Mammary epithelial cell (primary cell): ENCODE measurements at regions not wholly inside any gene's neighbourhood (a gene's known extent, or its start where the extent isn't known, plus 50 kb on each side); places are given as distances from the start of the nearest gene placed in this dataset.

Experiments used
- EZH2 ChIP-seq: IDR thresholded peaks from 2 replicates; pipeline ENCODE4 v1.6.1; 2012; ENCODE audit warnings: low read length, inconsistent platforms, borderline replicate concordance
- TF ChIP-seq, protein P1 (sequence below), 2 donors: IDR thresholded peaks in 1 of 2; conservative IDR thresholded peaks in 1 of 2; 2 replicates each; pipeline ENCODE4 v1.5.1; 2011 to 2012; ENCODE audit warnings: inconsistent platforms in 2 of 2, low read length in 2 of 2, mild to moderate bottlenecking in 2 of 2, control low read depth in 1 of 2, low read depth in 1 of 2; ENCODE audit not compliant: insufficient read depth in 1 of 2; ENCODE audit errors: extremely low read depth in 1 of 2

DNA sequence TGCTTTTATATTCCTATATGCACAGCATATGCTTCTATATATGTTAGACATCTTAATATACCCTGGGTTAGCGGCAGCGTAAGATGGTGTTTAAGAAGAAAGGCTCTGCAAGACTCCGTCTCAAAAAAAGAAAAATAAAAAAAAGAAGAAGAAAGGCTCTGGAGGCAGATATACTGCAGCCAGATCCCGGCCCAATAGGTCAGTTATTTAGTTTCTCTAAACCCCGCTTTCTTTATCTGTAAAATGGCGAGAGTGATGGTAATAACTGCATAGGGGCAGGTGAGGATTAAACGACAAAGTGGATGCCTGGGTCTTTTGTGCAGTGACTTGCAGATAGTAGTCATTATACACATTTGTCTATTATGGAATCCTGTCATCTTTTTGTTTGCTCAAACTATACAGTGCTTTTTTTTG lies 115.2 kb downstream of the NAA11 start:
- TF ChIP-seq EZH2: no peak
- TF ChIP-seq, protein P1, sequence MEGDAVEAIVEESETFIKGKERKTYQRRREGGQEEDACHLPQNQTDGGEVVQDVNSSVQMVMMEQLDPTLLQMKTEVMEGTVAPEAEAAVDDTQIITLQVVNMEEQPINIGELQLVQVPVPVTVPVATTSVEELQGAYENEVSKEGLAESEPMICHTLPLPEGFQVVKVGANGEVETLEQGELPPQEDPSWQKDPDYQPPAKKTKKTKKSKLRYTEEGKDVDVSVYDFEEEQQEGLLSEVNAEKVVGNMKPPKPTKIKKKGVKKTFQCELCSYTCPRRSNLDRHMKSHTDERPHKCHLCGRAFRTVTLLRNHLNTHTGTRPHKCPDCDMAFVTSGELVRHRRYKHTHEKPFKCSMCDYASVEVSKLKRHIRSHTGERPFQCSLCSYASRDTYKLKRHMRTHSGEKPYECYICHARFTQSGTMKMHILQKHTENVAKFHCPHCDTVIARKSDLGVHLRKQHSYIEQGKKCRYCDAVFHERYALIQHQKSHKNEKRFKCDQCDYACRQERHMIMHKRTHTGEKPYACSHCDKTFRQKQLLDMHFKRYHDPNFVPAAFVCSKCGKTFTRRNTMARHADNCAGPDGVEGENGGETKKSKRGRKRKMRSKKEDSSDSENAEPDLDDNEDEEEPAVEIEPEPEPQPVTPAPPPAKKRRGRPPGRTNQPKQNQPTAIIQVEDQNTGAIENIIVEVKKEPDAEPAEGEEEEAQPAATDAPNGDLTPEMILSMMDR (conservative IDR thresholded peaks at IDR 0.05 in 1 of 2, IDR thresholded peaks at IDR 0.05 in 1 of 2; ENCODE audit: extremely low read depth in 1 of 2, insufficient read depth in 1 of 2, low read depth in 1 of 2, low read length in 2 of 2): no peak
